K562 (cell line): ENCODE measurements at regions not wholly inside any gene's neighbourhood (a gene's known extent, or its start where the extent isn't known, plus 50 kb on each side); places are given as distances from the start of the nearest gene placed in this dataset.

ENCODE experiments used
- ATAC-seq: fragments of 200-7000 bp; cut with Tn5 transposase; 3 replicates; pipeline ENCODE4 v1.9.1; 2020; ENCODE audit warnings: moderate library complexity
- BruUV-seq: library from RNA; stranded (reverse); fragments of 400-500 nt; replicated peaks from 2 replicates; lab custom pipeline; 2021; lab: Mats Ljungman, UMichigan
- CTCF ChIA-PET: fragments of 300-600 bp; formaldehyde crosslinking; extraction: SDS; loops from one replicate; lab custom pipeline; 2021; ENCODE audit warnings: low intra/inter-chr PET ratio; lab: Yijun Ruan, JAX
- POLR2A ChIA-PET: fragments of 300-600, 350-650 bp; sonication (Branson Sonifier 250); formaldehyde crosslinking; extraction: SDS; loops from one replicate; lab custom pipeline; 2021; ENCODE audit warnings: antibody characterized with exemption, inconsistent platforms; lab: Yijun Ruan, JAX
- DNase-seq, 4 experiments: peaks; one replicate each; pipeline versions ENCODE4 v3.0.0 to v3.0.0-alpha.2; 2011 to 2018; ENCODE audit warnings: low spot score in 3 of 4, mixed read lengths in 3 of 4; ENCODE audit errors: extremely low read depth in 1 of 4
- FAIRE-seq: peaks from 2 replicates; lab custom pipeline; 2011; peaks lifted over from hg19 to GRCh38; lab: Jason Lieb, UNC
- H2AFZ ChIP-seq: 2 replicates; pipeline ENCODE4 v1.6.0; 2011; ENCODE audit warnings: low read depth, low read length, control low read depth, inconsistent platforms
- H3K27ac ChIP-seq: fragments of 200-600 bp; 3 replicates; pipeline ENCODE4 v1.8.0; 2011; ENCODE audit warnings: low read depth, mild to moderate bottlenecking, control low read depth, inconsistent platforms, low read length, moderate library complexity, mixed read lengths; ENCODE audit errors: extremely low read depth
- H3K27me3 ChIP-seq, 2 experiments: fragments of 300-600 bp in 1 of 2; 2 replicates in 1 of 2; 3 replicates in 1 of 2; pipeline versions ENCODE4 v1.6.0 to v1.8.0; 2011; ENCODE audit warnings: inconsistent platforms in 2 of 2, low read length in 2 of 2, mild to moderate bottlenecking in 1 of 2, mixed read lengths in 1 of 2, moderate library complexity in 1 of 2; ENCODE audit not compliant: control insufficient read depth in 2 of 2, insufficient read depth in 2 of 2
- H3K36me3 ChIP-seq: fragments of 300-600 bp; 3 replicates; pipeline ENCODE4 v1.8.0; 2011; ENCODE audit warnings: mild to moderate bottlenecking, low read length, inconsistent platforms; ENCODE audit not compliant: control insufficient read depth, insufficient read depth
- H3K4me1 ChIP-seq, 2 experiments: fragments of 200-600 bp in 1 of 2; replicated peaks in 1 of 2; 2 replicates in 1 of 2; 3 replicates in 1 of 2; pipeline versions ENCODE4 v1.5.1 to v1.8.0; 2011; ENCODE audit warnings: inconsistent platforms in 2 of 2, low read length in 2 of 2, mild to moderate bottlenecking in 1 of 2, mixed read lengths in 1 of 2, moderate library complexity in 1 of 2; ENCODE audit not compliant: control insufficient read depth in 2 of 2, insufficient read depth in 2 of 2
- H3K4me2 ChIP-seq: 2 replicates; pipeline ENCODE4 v1.6.1; 2011; ENCODE audit warnings: low read length, control low read depth, inconsistent platforms, mixed read lengths; ENCODE audit not compliant: insufficient read depth
- H3K4me3 ChIP-seq: fragments of 200-600 bp; sonication (generic), shearing (Covaris generic); 2 replicates; pipeline ENCODE4 v1.5.1; 2016; ENCODE audit warnings: control low read depth, inconsistent platforms
- H3K79me2 ChIP-seq: fragments of 200-600 bp; 3 replicates; pipeline ENCODE4 v1.8.0; 2011; ENCODE audit warnings: low read length, inconsistent platforms; ENCODE audit not compliant: control insufficient read depth, insufficient read depth
- H3K9ac ChIP-seq, 2 experiments: 2 replicates each; pipeline versions ENCODE4 v1.6.0 to v1.6.1; 2011; ENCODE audit warnings: low read depth in 2 of 2, low read length in 2 of 2, control low read depth in 1 of 2, inconsistent platforms in 1 of 2, mild to moderate bottlenecking in 1 of 2, mixed read lengths in 1 of 2; ENCODE audit not compliant: insufficient read depth in 1 of 2
- H3K9me1 ChIP-seq: one replicate; pipeline ENCODE4 v1.6.0; 2011; ENCODE audit warnings: inconsistent platforms, mild to moderate bottlenecking, low read length, moderate library complexity; ENCODE audit not compliant: control insufficient read depth, insufficient read depth
- H3K9me3 ChIP-seq: replicated peaks from 2 replicates; pipeline ENCODE4 v1.5.1; 2011; ENCODE audit warnings: low read depth, low read length, inconsistent platforms; ENCODE audit not compliant: control insufficient read depth, insufficient read depth
- H4K20me1 ChIP-seq: replicated peaks from 2 replicates; pipeline ENCODE4 v1.6.1; 2011; ENCODE audit warnings: low read length, inconsistent platforms, mixed read lengths; ENCODE audit not compliant: control insufficient read depth, insufficient read depth
- ESRRB ChIP-seq: fragments of 250-450 bp; sonication (Bioruptor Pico); IDR thresholded peaks from 2 replicates; pipeline ENCODE4 v1.5.0; 2020; ENCODE audit warnings: mild to moderate bottlenecking, moderate library complexity, borderline replicate concordance
- FOSL1 ChIP-seq: fragments of 200-800 bp; sonication (Bioruptor generic); conservative IDR thresholded peaks from 2 replicates; pipeline ENCODE4 v1.6.1; 2016; ENCODE audit warnings: missing genetic modification characterization, missing compliant biosample characterization
- MED1 ChIP-seq: sonication (generic); formaldehyde crosslinking; IDR thresholded peaks from 2 replicates; pipeline ENCODE4 v1.8.1; 2023; ENCODE audit warnings: missing genetic modification reagents, borderline replicate concordance
- MLX ChIP-seq, 2 experiments: fragments of 450-650 bp in 1 of 2; sonication (generic) in 1 of 2; formaldehyde crosslinking; conservative IDR thresholded peaks; 2 replicates each; pipeline versions ENCODE4 v1.4.0 to v1.8.1; 2020 to 2022; ENCODE audit warnings: mild to moderate bottlenecking in 1 of 2, missing genetic modification reagents in 1 of 2
- NBN ChIP-seq: fragments of 450-650 bp; IDR thresholded peaks from 2 replicates; pipeline ENCODE4 v1.6.1; 2016; ENCODE audit warnings: low read depth, mild to moderate bottlenecking
- NFATC3 ChIP-seq: fragments of 450-650 bp; IDR thresholded peaks from 2 replicates; pipeline ENCODE4 v1.6.1; 2017; ENCODE audit warnings: mild to moderate bottlenecking
- PTTG1 ChIP-seq: fragments of 450-650 bp; IDR thresholded peaks from 2 replicates; pipeline ENCODE4 v1.6.1; 2016; ENCODE audit warnings: low read depth, mild to moderate bottlenecking, missing genetic modification characterization, missing compliant biosample characterization
- RAD21 ChIP-seq, 2 experiments: fragments of 250-450 bp in 1 of 2; fragments of 450-650 bp in 1 of 2; sonication (Bioruptor Pico) in 1 of 2; formaldehyde crosslinking in 1 of 2; IDR thresholded peaks in 1 of 2; conservative IDR thresholded peaks in 1 of 2; 2 replicates each; pipeline versions ENCODE4 v1.4.0 to v1.8.0; 2020 to 2022; ENCODE audit warnings: mild to moderate bottlenecking in 2 of 2, moderate library complexity in 1 of 2
- SMARCC2 ChIP-seq: fragments of 450-650 bp; IDR thresholded peaks from 2 replicates; pipeline ENCODE4 v1.6.1; 2017; ENCODE audit warnings: antibody characterized with exemption, moderate library complexity, mild to moderate bottlenecking, low read depth
- SNRNP70 ChIP-seq: fragments of 200-400 bp; formaldehyde crosslinking; optimal IDR thresholded peaks from 2 replicates; pipeline ENCODE3; 2017; ENCODE audit warnings: low read depth, low read length
- TCF15 ChIP-seq: fragments of 250-450 bp; sonication (Bioruptor Pico); IDR thresholded peaks from 2 replicates; pipeline ENCODE4 v1.8.0; 2022; ENCODE audit warnings: moderate library complexity, mild to moderate bottlenecking, inconsistent platforms
- TCF7L2 ChIP-seq: fragments of 150-350 bp; IDR thresholded peaks from 2 replicates; pipeline ENCODE4 v1.6.1; 2016; ENCODE audit warnings: low read depth, mild to moderate bottlenecking, low read length, moderate library complexity
- TFAM ChIP-seq: fragments of 250-450 bp; sonication (Bioruptor Pico); conservative IDR thresholded peaks from 2 replicates; pipeline ENCODE4 v1.5.0; 2021; ENCODE audit warnings: mild to moderate bottlenecking, moderate library complexity
- THRAP3 ChIP-seq: fragments of 450-650 bp; IDR thresholded peaks from 2 replicates; pipeline ENCODE4 v1.6.1; 2016; ENCODE audit warnings: mild to moderate bottlenecking, inconsistent platforms, borderline replicate concordance
- TRIM24 ChIP-seq, 2 experiments: fragments of 450-650 bp; IDR thresholded peaks; 2 replicates each; pipeline ENCODE4 v1.6.1; 2016
- ZFP1 ChIP-seq: fragments of 450-650 bp; formaldehyde crosslinking; IDR thresholded peaks from 2 replicates; pipeline ENCODE4 v1.4.0; 2020; ENCODE audit warnings: mild to moderate bottlenecking, mixed read lengths
- ZFP36 ChIP-seq: fragments of 150-350 bp; IDR thresholded peaks from 2 replicates; pipeline ENCODE4 v1.6.1; 2018; ENCODE audit warnings: low read length, low read depth; ENCODE audit not compliant: partially characterized antibody
- WGBS: fragments of 100-300 bp; shearing (Covaris generic); methylation state at CpG from one replicate; pipeline ENCODE4 v1.1.6; 2016; ENCODE audit warnings: low coverage, mixed read lengths; ENCODE audit not compliant: insufficient coverage; ENCODE audit errors: missing lambda C conversion rate; 5-methylcytosine and 5-hydroxymethylcytosine counted together
- in situ Hi-C: fragments of 300-500 bp; cut with MboI; formaldehyde crosslinking; loops from 4 replicates; pipeline ENCODE4 v1.15.0; 2018; ENCODE audit warnings: inconsistent platforms, mixed read lengths
- intact Hi-C: fragments of 100-400 bp; cut with micrococcal nuclease; formaldehyde crosslinking; loops from 2 replicates; pipeline ENCODE4 v1.14.2; 2022
- TF ChIP-seq, protein P1 (sequence below): fragments of 250-450 bp; sonication (Bioruptor Pico); IDR thresholded peaks from 2 replicates; pipeline ENCODE4 v1.8.0; 2022; ENCODE audit warnings: moderate library complexity, mild to moderate bottlenecking, inconsistent platforms
- TF ChIP-seq, protein P2 (sequence below): sonication (generic); IDR thresholded peaks from 2 replicates; pipeline ENCODE4 v1.6.1; 2016

GRCh38 chr19:41500443-41500842 is 57.5 kb downstream of the ERICH4 start:
- FAIRE-seq = no peak
- Histone ChIP-seq H3K27ac (no peak overlapping the region), H3K4me3 (no peak overlapping the region), H4K20me1 (no peaks in the 10 kb centered on the region), H3K9me1 (no peaks in the 10 kb centered on the region), H3K9me3 (no peaks in the 10 kb centered on the region), H3K36me3 (no peaks in the 10 kb centered on the region), H3K4me2 (peak overlapping the region; percentile 51), H3K9ac (no peak overlapping the region), H3K79me2 (no peaks in the 10 kb centered on the region), H2AFZ (peak overlapping the region; percentile 86; the same call in 1 of the 2 replicates), H3K27me3 (peaks cover 12 to 34% of the 10 kb centered on the region in 2 experiments; a peak in 4 of 5 replicates), H3K4me1 (peaks cover 0 to 10% of the 10 kb centered on the region in 2 experiments; a peak in 3 of 5 replicates)
- 40% methylated on average over 9 of the region's 9 CpGs for WGBS
- no peak for ATAC-seq
- in situ Hi-C loops (no loop called here), intact Hi-C loops (no loop called here)
- ChIA-PET POLR2A (no interaction called here), CTCF (no interaction called here)
- TF ChIP-seq TCF7L2 = no peak
- no peak for TF ChIP-seq THRAP3
- TF ChIP-seq TCF15 (CRISPR knock-in tag) = no peak
- no peak for TF ChIP-seq PTTG1 (tag)
- no peak for TF ChIP-seq TFAM (CRISPR knock-in tag)
- no peak for TF ChIP-seq RAD21 (CRISPR knock-in tag; conservative IDR thresholded peaks at IDR 0.05 in 1 of 2, IDR thresholded peaks at IDR 0.05 in 1 of 2)
- TF ChIP-seq, protein P1, sequence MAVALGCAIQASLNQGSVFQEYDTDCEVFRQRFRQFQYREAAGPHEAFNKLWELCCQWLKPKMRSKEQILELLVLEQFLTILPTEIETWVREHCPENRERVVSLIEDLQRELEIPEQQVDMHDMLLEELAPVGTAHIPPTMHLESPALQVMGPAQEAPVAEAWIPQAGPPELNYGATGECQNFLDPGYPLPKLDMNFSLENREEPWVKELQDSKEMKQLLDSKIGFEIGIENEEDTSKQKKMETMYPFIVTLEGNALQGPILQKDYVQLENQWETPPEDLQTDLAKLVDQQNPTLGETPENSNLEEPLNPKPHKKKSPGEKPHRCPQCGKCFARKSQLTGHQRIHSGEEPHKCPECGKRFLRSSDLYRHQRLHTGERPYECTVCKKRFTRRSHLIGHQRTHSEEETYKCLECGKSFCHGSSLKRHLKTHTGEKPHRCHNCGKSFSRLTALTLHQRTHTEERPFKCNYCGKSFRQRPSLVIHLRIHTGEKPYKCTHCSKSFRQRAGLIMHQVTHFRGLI = no peak
- TF ChIP-seq NBN = no peak
- TF ChIP-seq TRIM24 (IDR thresholded peaks at IDR 0.05) = no peak
- TF ChIP-seq SMARCC2 = no peak
- TF ChIP-seq ZFP1 (CRISPR knock-in tag) = no peak
- TF ChIP-seq NFATC3 = no peak
- no peak for TF ChIP-seq ESRRB
- TF ChIP-seq SNRNP70 = no peak
- no peak for TF ChIP-seq MED1 (CRISPR knock-in tag)
- no peak for TF ChIP-seq ZFP36
- TF ChIP-seq, protein P2, sequence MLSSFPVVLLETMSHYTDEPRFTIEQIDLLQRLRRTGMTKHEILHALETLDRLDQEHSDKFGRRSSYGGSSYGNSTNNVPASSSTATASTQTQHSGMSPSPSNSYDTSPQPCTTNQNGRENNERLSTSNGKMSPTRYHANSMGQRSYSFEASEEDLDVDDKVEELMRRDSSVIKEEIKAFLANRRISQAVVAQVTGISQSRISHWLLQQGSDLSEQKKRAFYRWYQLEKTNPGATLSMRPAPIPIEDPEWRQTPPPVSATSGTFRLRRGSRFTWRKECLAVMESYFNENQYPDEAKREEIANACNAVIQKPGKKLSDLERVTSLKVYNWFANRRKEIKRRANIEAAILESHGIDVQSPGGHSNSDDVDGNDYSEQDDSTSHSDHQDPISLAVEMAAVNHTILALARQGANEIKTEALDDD = no peak
- TF ChIP-seq MLX (CRISPR knock-in tag; conservative IDR thresholded peaks at IDR 0.05) = no peak
- TF ChIP-seq FOSL1 (tag) = no peak
- DNase-seq = no peak
- no TSS peak for BruUV-seq
